WTC11 (cell line): ENCODE measurements at regions not wholly inside any gene's neighbourhood (a gene's known extent, or its start where the extent isn't known, plus 50 kb on each side); places are given as distances from the start of the nearest gene placed in this dataset.

Experiments
- AFF4 ChIP-seq: sonication (generic); formaldehyde crosslinking; IDR thresholded peaks from 2 replicates; pipeline ENCODE4 v1.8.1; 2023; ENCODE audit warnings: mild to moderate bottlenecking, missing genetic modification reagents, borderline replicate concordance
- CTCF ChIP-seq: fragments of 200-600 bp; IDR thresholded peaks from 2 replicates; pipeline ENCODE4 v1.8.0; 2022; ENCODE audit warnings: antibody characterized with exemption
- E2F4 ChIP-seq: sonication (generic); formaldehyde crosslinking; IDR thresholded peaks from 2 replicates; pipeline ENCODE4 v1.8.1; 2022; ENCODE audit warnings: low read depth, mild to moderate bottlenecking, moderate library complexity, missing genetic modification reagents, borderline replicate concordance
- NFYB ChIP-seq: sonication (generic); formaldehyde crosslinking; conservative IDR thresholded peaks from 2 replicates; pipeline ENCODE4 v1.8.0; 2022; ENCODE audit warnings: low read depth, missing genetic modification reagents
- STAT6 ChIP-seq: sonication (generic); formaldehyde crosslinking; conservative IDR thresholded peaks from 2 replicates; pipeline ENCODE4 v1.8.1; 2023; ENCODE audit warnings: mild to moderate bottlenecking, low read depth, missing genetic modification reagents, moderate library complexity

GRCh38 chr11:116044941-116045340 lies 540.7 kb upstream of the CADM1 start:
- TF ChIP-seq CTCF (no peak), STAT6 (no peak), AFF4 (CRISPR knock-in tag) (no peak), NFYB (CRISPR knock-in tag) (no peak), E2F4 (CRISPR knock-in tag) (no peak)
